ENCODE measurements at regions not wholly inside any gene's neighbourhood (a gene's known extent, or its start where the extent isn't known, plus 50 kb on each side); places are given as distances from the start of the nearest gene placed in this dataset.

DNA sequence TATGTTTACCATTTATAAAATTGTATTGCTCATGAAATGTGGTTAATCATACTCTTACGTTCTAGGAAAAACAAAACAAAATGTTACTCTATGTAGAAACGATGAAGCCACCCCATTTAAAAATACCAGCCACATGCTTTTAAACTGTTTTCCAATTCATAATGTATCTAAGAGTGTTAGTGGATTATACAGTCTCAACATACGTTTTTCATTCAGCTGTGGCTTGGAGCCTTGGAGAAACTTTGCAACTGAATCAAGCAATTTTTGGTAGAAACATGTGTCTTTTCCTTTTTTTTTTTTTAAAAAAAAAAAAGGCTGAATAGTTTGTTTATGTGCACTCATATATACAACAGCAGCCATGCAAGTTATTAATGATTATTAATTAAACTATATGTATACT, 378.0 kb upstream of the SEMA3D start:
- no peak for DNase-seq

DNA sequence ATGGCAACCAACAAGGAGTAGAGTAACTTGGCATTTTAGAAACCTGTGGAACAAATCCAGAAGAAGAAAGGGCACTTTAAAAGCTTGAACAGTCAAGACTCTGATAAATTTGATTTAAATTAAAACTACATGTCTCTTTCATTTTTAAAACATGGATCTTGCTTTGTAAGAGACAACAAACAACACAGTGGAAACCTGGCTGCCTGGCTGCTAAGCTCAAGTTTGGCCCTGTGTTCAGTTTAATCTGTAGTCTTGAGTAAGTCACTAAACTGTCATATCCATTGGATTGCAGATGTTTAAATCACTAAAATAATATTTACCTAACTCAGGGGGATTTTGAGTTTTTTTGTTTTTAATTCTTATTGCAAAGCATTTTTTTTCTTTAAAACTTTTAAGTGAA, 374.9 kb upstream of the SEMA3D start:
- no peak for DNase-seq

DNA sequence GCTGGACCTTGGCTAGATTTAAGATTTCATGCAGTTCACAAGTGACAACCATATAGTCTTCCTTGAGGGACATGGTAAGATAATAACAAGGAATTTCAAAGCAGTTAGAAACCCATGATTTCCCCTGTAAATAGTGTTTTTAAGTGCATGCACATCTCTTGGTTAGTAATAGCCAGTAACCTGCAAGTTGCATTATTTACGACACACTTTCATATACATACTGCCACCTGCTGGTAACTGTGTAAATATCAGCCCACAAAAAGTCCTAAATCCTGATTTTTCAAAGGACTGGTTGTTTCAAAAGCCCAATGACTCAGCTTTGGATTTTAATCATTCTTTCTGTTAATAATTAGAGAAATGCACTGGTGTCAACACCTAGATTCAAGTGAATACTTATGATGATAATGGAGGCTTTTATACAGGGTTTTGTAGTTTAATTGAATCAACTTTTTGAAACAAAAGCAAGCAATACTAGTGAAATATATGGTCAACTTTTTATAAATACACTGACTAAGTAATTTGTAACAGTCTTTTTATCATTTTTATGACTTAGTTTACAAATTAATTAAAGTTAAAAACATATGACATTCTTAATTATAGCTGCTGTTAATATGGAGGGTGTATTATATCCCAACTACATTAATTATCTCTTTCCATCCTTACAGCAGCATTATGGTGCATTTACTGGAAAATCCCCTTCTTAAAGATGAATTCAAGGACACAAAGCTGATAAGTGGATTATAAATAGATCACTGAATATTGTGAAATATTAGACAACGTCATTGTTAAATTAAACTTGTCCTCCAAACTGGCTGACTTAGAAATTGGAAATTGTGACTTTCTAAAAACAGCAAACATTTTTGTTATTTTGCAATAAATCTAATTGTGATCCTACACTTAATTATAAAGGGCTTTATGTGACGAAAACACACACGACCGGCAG, 367.7 kb upstream of the SEMA3D start:
- DNase-seq, result peak; percentile 20

DNA sequence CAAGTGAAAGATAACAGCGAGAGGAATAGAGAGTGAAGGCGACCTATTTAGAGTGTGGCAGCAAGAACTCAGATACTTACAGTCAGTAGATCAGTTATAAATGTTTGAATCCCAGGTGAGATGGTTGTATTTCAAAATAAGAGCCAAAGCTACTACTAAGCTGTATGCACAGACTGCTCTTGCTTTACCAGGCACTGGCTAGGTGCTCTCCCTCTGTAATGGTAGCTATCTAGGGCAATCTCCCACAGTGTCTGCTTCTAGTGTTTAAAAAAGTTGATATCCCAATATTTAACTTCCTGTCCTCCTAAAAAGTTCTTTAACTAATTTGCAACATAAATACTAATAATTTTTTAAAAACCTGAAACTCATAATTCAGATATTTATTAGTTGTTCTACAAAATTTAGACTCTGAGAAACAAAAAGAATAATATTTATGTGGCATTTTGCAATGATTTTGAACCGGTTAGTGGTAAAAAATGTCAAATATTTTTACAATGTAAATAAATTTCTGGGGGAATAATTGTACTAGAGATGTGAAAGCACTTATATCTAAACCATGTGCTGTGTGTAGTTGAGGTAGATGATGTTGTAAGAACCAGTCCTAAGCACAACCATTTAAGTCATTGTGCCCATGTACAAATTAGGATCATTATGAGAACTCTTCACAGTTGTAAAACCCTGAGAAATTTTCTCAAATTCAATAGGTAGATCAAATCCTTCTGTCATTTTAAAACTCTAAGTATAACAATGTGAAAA, 349.3 kb upstream of the SEMA3D start:
- no peak for DNase-seq

DNA sequence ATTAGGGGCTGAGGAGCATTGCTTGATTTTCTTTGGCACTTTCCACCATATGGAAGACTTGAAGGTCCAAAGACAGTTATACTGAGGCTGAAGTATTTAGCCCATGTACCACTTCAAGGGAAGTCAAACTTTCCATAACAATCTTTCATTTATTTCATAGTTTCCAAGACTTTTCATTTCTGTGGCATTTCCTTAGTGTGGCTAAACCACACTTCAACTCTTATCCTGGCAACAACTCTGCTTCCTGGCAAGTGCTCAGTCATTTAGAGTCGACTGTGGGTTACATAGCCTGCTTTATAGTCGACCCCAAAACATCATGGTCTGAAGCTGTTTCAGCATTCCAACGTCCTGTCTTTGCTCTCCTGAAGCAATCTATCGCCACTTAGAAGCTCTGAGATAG, 343.0 kb upstream of the SEMA3D start:
- DNase-seq, result no peak

DNA sequence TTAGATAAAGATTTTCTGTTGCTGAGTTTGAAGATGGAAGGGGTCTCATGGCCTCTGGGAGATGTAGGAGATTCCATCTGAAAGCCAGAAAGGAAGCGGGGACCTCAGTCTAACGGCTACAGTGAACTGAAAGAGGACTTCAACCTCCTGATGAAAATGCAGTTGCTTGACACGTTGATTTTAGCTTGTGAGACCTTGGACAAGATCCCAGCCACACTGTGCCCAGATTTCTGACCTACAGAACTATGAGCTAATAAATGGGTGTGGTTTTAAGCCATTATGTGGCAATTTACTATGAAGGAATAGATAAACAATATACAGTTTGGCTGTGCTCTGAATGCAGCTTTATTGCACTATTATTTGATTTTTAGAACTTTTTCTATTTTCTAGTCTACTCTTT, 342.3 kb upstream of the SEMA3D start:
- DNase-seq, result no peak

DNA sequence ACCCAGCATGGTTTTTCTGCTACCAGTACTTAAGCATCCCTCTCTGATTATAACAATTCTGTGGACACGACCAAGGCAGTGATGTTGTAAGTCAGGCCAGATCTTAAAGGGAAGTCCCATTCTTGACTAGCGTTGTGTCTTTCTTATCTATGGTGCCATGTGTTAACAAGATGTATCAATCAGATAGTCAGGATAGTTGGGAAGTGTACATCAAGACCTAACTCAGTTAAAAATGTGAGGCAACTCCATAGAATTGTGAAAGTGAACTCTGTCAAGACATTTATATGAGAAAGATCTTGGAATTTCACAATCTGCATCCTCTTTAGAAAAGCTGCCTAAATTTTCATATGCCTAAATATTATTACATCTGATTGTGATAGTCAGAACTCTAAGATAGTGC, 341.7 kb upstream of the SEMA3D start:
- DNase-seq, result no peak

DNA sequence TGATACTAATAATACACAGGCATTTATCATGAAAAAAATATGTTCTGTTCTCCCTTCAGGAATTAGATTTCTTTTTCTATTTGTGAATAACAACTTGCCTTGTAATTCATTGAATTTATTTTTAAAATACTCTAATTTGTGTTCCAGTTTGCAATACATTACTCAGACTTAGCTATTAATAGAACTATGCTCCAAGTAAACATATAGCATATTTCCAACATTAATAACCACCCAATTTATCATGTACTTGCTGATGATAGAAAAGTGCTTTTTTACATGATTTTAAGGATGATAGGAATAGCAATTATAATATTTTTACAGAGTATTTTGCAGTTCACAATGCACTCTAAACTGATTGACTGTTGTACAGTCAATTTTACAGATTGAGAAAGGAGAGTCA, 338.8 kb upstream of the SEMA3D start:
- no peak for DNase-seq

DNA sequence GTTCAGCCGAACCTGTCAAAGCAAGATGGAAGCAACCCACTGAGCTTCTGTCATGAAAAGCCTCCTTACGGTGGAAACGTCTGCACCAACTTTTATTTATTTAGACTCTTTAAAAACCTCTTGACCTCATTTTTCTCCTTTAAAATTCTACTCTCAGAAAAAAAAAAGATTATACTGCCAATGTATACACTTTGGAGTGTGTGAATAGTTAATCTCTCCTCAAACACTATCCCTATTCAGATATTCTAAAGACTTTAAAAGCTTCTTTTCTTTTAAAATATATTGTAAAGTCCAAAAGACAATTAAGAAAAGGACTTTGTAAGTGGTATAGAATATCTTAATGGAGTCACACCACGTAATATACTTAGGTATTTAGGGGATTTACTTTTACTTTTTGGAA, 335.2 kb upstream of the SEMA3D start:
- no peak for DNase-seq

DNA sequence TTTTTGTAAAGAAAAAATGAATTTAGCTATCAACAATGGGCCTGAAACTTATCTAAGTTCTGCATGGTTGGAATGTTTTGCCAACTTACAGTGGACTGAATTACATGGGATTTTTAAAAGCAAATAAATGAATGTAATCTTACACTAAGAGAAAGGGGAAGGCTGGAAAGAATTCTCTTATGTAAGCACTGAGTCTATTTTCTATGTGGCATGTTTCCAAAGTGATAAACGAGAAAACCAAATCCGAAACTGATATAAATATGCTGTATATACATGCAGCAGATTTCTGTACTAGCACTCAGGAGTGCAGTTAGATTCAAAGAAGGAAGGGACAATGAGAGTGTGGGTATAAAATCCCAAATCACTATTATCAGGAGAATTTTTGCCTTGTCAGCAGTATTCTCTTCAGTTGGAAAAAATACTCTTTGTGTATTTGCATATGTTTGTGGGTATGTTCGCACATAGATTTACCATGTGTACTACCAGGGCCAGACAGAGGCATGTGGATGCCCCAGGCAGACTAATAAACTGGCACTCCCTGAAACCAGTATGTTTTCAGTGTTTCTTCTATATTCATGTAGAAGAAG, 334.3 kb upstream of the SEMA3D start:
- no peak for DNase-seq

DNA sequence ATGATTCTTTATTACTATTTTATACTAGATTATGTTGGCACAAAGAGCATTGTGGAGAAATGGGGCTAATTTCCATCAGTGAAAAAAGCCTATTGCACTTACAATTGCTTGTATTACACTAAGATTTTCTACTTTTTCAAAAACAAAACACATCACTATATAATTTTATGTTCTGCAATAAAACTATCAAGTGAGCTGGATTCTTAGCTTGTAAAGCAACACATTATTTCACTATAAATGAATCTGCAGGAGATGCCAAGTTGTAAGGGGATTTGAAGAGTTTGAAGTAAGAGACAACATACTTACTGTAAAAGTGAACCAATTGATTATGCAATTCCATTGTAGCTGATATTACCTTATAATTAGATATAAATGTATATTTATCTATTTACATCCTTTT, 333.3 kb upstream of the SEMA3D start:
- DNase-seq, result no peak

DNA sequence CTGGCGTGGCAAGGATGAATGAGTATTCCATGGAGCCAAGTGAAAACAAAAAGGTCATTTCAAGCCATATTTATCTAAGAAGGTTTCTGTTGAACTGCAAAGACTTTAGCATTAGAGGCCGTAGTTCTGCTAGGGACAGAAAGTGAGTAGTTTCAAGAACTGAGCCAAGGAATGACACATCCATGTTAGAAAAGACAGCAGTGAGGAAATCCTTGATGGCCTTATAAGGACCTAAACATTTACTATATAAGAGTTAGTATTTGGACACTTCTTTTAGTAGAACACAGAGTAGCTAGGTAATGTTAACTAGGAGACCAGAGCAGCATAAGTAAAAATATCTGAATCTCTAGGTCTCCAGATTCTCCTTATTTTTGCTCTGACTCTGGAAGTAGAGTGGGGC, 329.8 kb upstream of the SEMA3D start:
- no peak for DNase-seq

DNA sequence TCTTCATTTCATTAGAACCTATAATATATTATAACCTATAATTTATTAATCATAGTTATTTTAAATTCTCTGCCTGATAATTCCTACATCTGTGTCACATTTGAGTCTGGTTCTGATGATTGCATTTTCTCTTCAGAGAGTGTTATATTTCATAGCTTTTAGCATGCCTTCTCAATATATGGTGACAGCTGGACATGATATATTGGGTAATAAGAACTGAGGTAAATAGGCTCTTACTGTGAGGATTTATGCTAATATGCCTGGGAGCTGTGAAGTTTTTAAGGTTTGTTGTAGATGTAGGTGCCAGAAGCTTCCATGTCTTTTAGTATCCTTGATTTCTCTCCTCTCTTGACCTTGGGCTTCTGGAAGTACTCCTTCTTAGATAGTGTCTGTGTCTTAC, 325.9 kb upstream of the SEMA3D start:
- DNase-seq, result no peak

DNA sequence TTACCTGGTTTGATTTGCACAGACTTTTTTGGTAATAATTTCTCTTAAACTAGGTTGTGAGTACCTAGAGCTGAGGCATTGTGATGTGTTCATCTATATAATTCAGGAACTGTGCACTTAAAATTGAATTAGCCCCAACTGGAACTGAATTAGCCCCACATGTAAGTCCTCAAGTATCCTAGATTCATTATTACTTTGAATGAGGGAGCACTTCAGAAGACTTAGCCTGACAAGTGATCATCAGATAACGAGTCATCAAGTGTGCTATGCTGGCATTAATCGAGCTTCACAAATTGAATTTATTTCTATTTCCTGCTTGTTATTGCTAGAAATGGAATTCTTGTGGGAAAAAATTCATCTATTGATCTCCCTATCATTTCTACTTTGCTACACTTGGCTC, 323.4 kb upstream of the SEMA3D start:
- DNase-seq, result no peak

DNA sequence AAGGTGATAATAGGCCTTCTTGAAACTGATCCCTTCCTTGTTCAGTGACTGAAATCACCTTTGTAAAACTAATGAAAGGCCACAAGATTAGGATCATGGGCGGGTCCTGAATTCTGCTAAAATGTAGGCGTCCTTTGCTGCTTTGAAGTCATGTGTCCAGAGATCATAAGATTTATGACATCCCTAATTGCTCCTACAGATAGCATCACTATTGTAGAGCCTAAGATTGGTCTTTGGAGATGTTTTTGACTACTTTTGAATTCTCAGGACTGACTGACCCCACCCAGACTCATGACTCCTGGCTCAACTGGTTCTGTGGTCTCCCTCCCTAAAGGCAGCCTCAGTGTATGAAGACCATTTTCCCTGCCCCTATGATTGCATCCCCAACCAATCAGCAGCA, 322.6 kb upstream of the SEMA3D start:
- no peak for DNase-seq

DNA sequence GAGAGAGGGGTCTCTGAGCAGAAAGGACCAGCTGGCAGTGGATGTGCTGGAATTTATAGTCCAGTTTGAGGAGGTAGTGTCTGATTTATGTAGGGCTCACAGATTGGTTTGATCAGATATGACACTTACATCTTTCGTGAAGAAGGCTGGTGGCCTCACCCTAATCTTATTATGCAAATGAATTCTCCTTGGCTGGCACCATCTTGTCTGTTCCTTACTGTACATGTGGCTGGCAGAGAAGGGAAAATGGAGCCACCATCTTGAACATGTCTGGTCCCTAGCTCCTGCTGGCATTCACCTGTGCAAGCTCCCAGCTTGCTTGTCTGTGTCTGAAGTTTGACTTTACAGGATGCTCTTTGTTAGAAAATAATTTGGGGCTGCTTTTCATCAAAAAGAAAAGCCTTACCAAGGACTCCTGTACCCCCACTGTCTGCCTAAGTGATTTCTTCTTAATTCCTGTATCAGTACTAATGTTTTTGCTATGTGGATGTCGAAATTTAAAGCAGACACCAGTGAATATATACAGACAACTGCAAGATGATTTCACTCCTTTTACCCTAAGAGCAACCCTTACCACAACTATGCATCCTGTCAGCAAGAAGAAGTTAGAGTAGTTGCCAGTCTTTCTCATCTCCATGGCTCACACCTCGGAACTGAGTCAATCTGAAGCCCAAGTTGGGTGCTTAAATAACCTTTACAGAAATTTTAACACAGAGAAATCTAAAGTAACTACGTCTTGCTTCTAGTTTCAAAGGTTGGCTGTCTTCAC, 322.0 kb upstream of the SEMA3D start:
- DNase-seq, result no peak

DNA sequence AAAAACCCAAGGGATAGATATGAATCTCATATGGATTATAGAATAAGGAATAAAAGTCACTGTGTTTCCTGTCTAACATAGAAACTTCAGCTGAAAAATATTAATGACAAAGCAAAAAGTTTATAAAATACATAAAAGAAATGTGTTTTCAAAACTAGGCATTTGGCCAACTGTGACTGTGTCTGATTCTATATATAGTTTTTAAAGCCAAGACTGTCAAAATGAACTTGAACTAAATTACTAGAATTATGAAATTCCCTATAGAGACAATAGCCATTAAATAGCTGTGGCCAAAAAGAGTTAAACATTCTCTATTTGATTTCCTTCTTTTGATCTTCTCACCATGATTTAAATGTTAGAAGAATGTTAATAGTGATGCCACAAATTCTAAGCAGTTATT, 311.2 kb upstream of the SEMA3D start:
- DNase-seq, result no peak

DNA sequence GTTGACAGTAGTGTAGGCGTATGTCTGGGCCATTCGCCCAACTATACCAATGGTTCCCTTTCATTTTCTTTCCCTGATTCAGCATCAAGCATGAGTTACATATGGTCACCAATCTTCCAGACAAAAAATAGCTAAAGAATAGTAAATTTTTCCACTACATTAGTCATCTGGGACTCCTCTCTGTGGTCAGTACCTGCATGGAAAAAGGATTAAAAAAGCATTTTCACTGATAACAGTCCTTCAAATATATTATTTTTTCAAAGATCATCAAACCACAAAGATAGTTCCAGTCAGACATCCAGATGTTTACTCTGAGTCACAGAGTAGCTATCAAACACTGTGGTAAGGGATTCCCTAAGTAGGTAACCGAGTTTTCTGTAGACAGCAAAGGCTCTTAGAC, 302.6 kb upstream of the SEMA3D start:
- no peak for DNase-seq

DNA sequence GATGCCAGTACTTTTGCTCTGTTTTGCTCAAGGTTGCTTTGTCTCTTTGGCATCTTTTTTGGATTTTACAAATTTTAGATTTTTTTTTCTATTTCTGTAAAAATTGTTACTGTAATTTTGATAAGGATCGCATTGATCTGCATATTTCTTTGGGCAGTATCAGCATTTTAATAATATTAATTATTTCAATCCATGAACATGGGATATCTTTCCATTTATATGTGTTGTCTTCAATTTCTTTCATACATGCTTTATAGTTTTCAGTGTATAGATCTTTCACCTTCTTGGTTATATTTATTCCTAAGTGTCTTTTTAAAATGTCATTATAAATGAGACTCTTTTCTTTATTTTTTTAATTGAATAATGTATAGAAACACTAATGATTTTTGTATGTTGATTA, 301.6 kb upstream of the SEMA3D start:
- DNase-seq, result no peak

DNA sequence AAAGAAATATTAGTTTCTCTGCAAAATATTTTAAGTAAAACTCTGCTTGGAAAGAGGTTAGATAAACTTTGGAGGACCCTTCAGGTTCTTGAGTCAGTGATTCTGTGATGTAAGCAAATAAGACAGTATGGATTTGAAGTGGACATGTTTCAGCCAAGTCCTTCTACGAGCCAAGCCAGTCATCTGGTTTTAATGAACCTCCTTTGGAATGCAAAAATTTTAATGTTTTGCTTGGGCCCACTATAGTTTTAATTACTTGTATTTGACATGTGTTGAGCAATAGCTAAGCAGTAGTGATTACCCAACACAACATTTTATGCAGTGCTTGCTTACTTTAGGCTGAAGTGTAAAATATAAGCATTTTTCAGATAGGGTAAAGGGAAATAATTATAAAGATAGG, 296.3 kb upstream of the SEMA3D start:
- DNase-seq, result no peak

DNA sequence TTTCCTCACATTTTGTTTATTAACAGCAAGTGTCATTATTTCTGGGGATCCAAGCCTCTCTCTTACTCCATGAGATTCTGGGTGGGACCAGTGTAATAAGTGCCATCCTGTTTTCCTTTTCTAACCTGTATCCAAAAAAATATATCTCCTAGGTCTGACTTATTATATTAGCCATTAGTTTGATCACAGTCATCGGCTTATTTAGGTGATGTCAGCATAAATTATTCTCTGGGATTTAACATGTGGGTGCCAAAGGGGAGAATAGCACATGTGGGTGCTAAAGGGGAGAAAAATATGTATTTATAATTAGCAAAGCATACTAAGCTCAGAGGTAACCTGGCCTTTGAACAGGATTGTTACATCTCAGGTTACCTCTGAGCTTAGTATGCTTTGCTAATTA, 293.8 kb upstream of the SEMA3D start:
- DNase-seq, result no peak

DNA sequence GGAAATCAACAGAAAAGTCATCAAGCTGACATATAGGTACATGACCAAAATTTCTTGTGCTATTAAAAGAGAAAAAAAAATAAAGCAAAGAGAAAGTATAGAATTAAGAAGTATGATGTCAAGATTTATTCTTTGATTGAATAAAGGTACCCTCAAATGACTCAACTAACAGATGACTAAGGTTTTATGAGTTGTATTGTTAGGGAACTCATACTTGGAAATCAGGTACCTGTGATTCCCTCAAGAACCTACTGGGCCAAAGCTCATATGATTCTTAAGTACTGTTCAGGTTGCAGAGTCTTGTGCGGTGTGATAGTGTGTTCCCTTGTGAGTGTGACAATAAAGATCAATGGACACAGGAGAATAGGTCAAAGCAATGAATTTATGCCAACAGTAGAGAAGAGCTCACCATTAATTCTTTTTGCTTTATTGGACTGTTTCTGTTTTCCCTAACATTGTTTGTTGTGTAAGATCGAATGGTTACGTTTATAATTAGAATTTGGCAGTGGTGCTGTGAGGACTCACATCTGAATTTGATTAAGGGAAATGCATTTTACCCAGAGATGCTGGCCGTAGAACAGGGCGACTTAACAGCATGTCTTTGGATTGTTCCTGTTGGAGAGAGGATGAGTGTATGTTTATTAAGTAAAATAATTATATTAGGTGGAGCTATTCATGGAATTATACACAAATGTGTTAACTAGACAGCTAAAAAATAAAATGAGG, 293.2 kb upstream of the SEMA3D start:
- DNase-seq, result no peak

DNA sequence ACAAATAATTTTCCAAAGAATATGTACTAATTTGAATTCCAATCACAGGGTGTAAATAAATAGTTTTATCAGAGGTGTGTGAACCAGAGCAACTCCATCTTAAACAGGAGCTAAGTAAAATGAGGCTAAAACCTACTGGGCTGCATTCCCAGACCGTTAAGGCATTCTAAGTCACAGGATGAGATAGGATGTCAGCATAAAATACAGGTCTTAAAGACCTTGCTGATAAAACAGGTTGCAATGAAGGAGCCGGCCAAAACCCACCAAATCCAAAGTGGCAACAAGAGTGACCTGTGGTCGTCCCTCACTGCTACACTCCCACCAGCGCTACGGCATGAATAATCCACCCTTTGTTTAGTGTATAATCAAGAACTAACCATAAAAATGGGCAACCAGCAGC, 291.7 kb upstream of the SEMA3D start:
- no peak for DNase-seq
